ENCODE measurements at regions not wholly inside any gene's neighbourhood (a gene's known extent, or its start where the extent isn't known, plus 50 kb on each side); places are given as distances from the start of the nearest gene placed in this dataset.
A peak's percentile ranks its signal among the peaks of the same experiment; 100 is the strongest.

GRCh38 chr7:42319631-42320030 lies 82.6 kb upstream of the GLI3 start:
- H3K4me1 ChIP-seq (ENCODE audit: insufficient read depth, poor library complexity, severe bottlenecking): peaks cover 8% of the 10 kb centered on the region
- H3K36me3 ChIP-seq (ENCODE audit: low read depth): no peaks in the 10 kb centered on the region
- H3K27ac ChIP-seq (ENCODE audit: poor library complexity, severe bottlenecking): no peak overlapping the region
- TF ChIP-seq CTCF (IDR thresholded peaks at IDR 0.05; ENCODE audit: poor library complexity, severe bottlenecking): no peak
- H3K27me3 ChIP-seq (ENCODE audit: insufficient read depth, poor library complexity, severe bottlenecking): no peaks in the 10 kb centered on the region
- DNase-seq (ENCODE audit: low spot score) (no peak), ATAC-seq (ENCODE audit: low read depth) (no peak)
- H3K4me3 ChIP-seq (ENCODE audit: severe bottlenecking): no peak overlapping the region
- H3K9me3 ChIP-seq (ENCODE audit: severe bottlenecking): no peaks in the 10 kb centered on the region

DNA sequence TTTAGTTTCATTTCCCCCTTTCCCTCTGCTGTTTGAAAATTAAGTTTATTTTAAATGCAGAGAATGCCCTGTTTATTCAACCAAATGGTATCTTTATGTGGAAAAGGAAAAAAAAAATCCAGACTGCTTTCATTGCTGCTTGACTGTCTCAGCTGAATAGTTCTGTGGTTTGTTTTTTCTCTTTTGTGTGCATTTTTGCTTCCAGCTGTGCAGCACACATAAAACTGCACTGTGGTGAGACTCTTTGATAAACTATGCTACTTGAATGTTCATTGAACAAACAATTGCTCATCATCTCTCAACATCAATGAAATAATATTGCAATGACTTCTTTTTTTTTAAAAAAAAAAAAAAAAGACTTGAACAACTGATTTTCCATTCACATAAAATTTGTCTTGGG lies 78.6 kb upstream of the GLI3 start:
- ATAC-seq (ENCODE audit: low read depth): peak; percentile 67; the same call in 1 of the 3 replicates
- no peak for DNase-seq (ENCODE audit: low spot score)
- H3K4me3 ChIP-seq (ENCODE audit: severe bottlenecking): no peak overlapping the region

DNA sequence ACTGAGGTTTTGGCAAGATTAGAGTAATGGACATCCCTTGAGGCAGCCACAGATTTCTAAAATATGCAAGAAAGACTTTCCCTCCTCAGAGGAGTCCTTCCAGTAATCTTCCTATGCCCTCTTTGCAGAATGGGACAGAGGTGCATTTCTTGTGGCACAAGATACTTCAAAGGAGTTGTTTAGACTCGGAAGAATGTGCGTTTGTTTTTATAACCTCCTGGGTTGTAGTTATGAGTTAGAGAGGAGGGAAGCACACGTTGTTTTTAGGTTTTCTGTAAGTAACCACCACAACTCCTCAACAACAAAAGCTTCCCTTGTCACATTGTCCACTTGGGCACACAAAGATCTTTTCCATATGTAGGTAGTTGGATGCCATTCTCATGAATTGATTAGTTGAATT lies 78.1 kb upstream of the GLI3 start:
- Histone ChIP-seq H3K9me3 (ENCODE audit: severe bottlenecking) (no peaks in the 10 kb centered on the region), H3K4me1 (ENCODE audit: insufficient read depth, poor library complexity, severe bottlenecking) (peaks cover 8% of the 10 kb centered on the region), H3K4me3 (ENCODE audit: severe bottlenecking) (no peak overlapping the region), H3K27me3 (ENCODE audit: insufficient read depth, poor library complexity, severe bottlenecking) (no peaks in the 10 kb centered on the region), H3K27ac (ENCODE audit: poor library complexity, severe bottlenecking) (no peak overlapping the region), H3K36me3 (ENCODE audit: low read depth) (no peaks in the 10 kb centered on the region)
- ATAC-seq (ENCODE audit: low read depth): no peak
- DNase-seq (ENCODE audit: low spot score): no peak
- no peak for TF ChIP-seq CTCF (IDR thresholded peaks at IDR 0.05; ENCODE audit: poor library complexity, severe bottlenecking)

More for the DNA sequence above, 78.6 kb upstream of the GLI3 start:
- H3K4me1 ChIP-seq (ENCODE audit: insufficient read depth, poor library complexity, severe bottlenecking): peaks cover 8% of the 10 kb centered on the region
- no peaks in the 10 kb centered on the region for H3K27me3 ChIP-seq (ENCODE audit: insufficient read depth, poor library complexity, severe bottlenecking)
- no peaks in the 10 kb centered on the region for H3K36me3 ChIP-seq (ENCODE audit: low read depth)
- H3K27ac ChIP-seq (ENCODE audit: poor library complexity, severe bottlenecking): no peak overlapping the region
- no peak for TF ChIP-seq CTCF (IDR thresholded peaks at IDR 0.05; ENCODE audit: poor library complexity, severe bottlenecking)
- no peaks in the 10 kb centered on the region for H3K9me3 ChIP-seq (ENCODE audit: severe bottlenecking)

GRCh38 chr7:42314696-42315095 lies 77.7 kb upstream of the GLI3 start:
- TF ChIP-seq CTCF (IDR thresholded peaks at IDR 0.05; ENCODE audit: poor library complexity, severe bottlenecking): no peak
- ATAC-seq (ENCODE audit: low read depth): no peak
- no peak for DNase-seq (ENCODE audit: low spot score)

GRCh38 chr7:42311195-42311594 lies 74.2 kb upstream of the GLI3 start:
- H3K9me3 ChIP-seq (ENCODE audit: severe bottlenecking): no peaks in the 10 kb centered on the region
- DNase-seq (ENCODE audit: low spot score) (no peak), ATAC-seq (ENCODE audit: low read depth) (no peak)
- H3K36me3 ChIP-seq (ENCODE audit: low read depth): no peaks in the 10 kb centered on the region
- H3K27ac ChIP-seq (ENCODE audit: poor library complexity, severe bottlenecking): no peak overlapping the region
- H3K27me3 ChIP-seq (ENCODE audit: insufficient read depth, poor library complexity, severe bottlenecking): no peaks in the 10 kb centered on the region
- no peak for TF ChIP-seq CTCF (IDR thresholded peaks at IDR 0.05; ENCODE audit: poor library complexity, severe bottlenecking)
- no peaks in the 10 kb centered on the region for H3K4me1 ChIP-seq (ENCODE audit: insufficient read depth, poor library complexity, severe bottlenecking)
- no peak overlapping the region for H3K4me3 ChIP-seq (ENCODE audit: severe bottlenecking)

More at GRCh38 chr7:42314696-42315095, 77.7 kb upstream of the GLI3 start:
- Histone ChIP-seq H3K27ac (ENCODE audit: poor library complexity, severe bottlenecking) (no peak overlapping the region), H3K27me3 (ENCODE audit: insufficient read depth, poor library complexity, severe bottlenecking) (no peaks in the 10 kb centered on the region), H3K36me3 (ENCODE audit: low read depth) (no peaks in the 10 kb centered on the region), H3K4me3 (ENCODE audit: severe bottlenecking) (no peak overlapping the region), H3K9me3 (ENCODE audit: severe bottlenecking) (no peaks in the 10 kb centered on the region), H3K4me1 (ENCODE audit: insufficient read depth, poor library complexity, severe bottlenecking) (peaks cover 6% of the 10 kb centered on the region)

Data from RWPE2 (cell line).